Mucosa of descending colon (tissue), 3 donors: ENCODE measurements at regions not wholly inside any gene's neighbourhood (a gene's known extent, or its start where the extent isn't known, plus 50 kb on each side); places are given as distances from the start of the nearest gene placed in this dataset.
"Not testable (repeated sequence)": the region's sequence is repeated elsewhere in the genome, so short reads cannot be mapped to it uniquely, and the experiment has no call there.

Experiments
- ATAC-seq: fragments of 200-7000 bp; cut with Tn5 transposase; one replicate; pipeline ENCODE4 v1.9.1; 2020; ENCODE audit warnings: mild to moderate bottlenecking, moderate library complexity
- DNase-seq, 3 donors: peaks; one replicate each; pipeline ENCODE4 v3.0.0-alpha.2; 2020
- H3K36me3 ChIP-seq: fragments of 200-600 bp; one replicate; pipeline ENCODE4 v1.8.0; 2021; ENCODE audit warnings: low read depth, mild to moderate bottlenecking
- H3K4me1 ChIP-seq: fragments of 200-600 bp; one replicate; pipeline ENCODE4 v1.8.0; 2021; ENCODE audit warnings: low read depth, mild to moderate bottlenecking
- H3K4me3 ChIP-seq: fragments of 200-600 bp; one replicate; pipeline ENCODE4 v1.8.0; 2021; ENCODE audit warnings: mild to moderate bottlenecking
- H3K9me3 ChIP-seq: fragments of 200-600 bp; one replicate; pipeline ENCODE4 v1.8.0; 2021; ENCODE audit warnings: mild to moderate bottlenecking
- CTCF ChIP-seq: fragments of 200-600 bp; IDR thresholded peaks from one replicate; pipeline ENCODE4 v1.8.0; 2022; ENCODE audit warnings: antibody characterized with exemption, mild to moderate bottlenecking
- intact Hi-C, 2 donors: fragments of 100-400 bp; cut with DNase I in 1 of 2; cut with micrococcal nuclease in 1 of 2; formaldehyde crosslinking; loops; one replicate each; pipeline versions ENCODE4 v1.11.0 to v1.11.1; 2022; cut with DNase I, micrococcal nuclease
- donor health status: DM: no; HTN: no; CAD: no; lungs with moderate emphysema.
- donor health status: DM: no; HTN: no; CAD: no.
- donor health status: DM: no; HTN: yes; CAD: no.

GRCh38 chr5:13356226-13356625 lies 588.3 kb downstream of the DNAH5 start:
- Histone ChIP-seq H3K4me1 (no peaks in the 10 kb centered on the region), H3K9me3 (peaks cover 13% of the 10 kb centered on the region), H3K36me3 (no peaks in the 10 kb centered on the region), H3K4me3 (no peak overlapping the region)
- ATAC-seq (no peak), DNase-seq (no peak)
- intact Hi-C loops: no loop called here
- TF ChIP-seq CTCF: no peak

- no peak for DNase-seq
- Histone ChIP-seq H3K4me1 (no peaks in the 10 kb centered on the region), H3K4me3 (no peak overlapping the region), H3K9me3 (peaks cover 15% of the 10 kb centered on the region), H3K36me3 (no peaks in the 10 kb centered on the region)
- intact Hi-C loops: no loop called here
- no peak for ATAC-seq
- no peak for TF ChIP-seq CTCF
Observed at GRCh38 chr5:13354611-13355010, 589.9 kb downstream of the DNAH5 start.

GRCh38 chr5:13350767-13351166 lies 593.7 kb downstream of the DNAH5 start:
- Histone ChIP-seq H3K9me3 (peaks cover 11% of the 10 kb centered on the region), H3K4me1 (no peaks in the 10 kb centered on the region), H3K4me3 (no peak overlapping the region), H3K36me3 (no peaks in the 10 kb centered on the region)
- no peak for ATAC-seq
- intact Hi-C loops: no loop called here
- no peak for TF ChIP-seq CTCF
- no peak for DNase-seq

GRCh38 chr5:13348568-13348967 lies 595.9 kb downstream of the DNAH5 start:
- H3K36me3 ChIP-seq: no peaks in the 10 kb centered on the region
- intact Hi-C loops: no loop called here
- no peak for DNase-seq
- TF ChIP-seq CTCF: no peak
- H3K4me1 ChIP-seq: no peaks in the 10 kb centered on the region
- no peak overlapping the region for H3K4me3 ChIP-seq
- H3K9me3 ChIP-seq: peaks cover 17% of the 10 kb centered on the region
- no peak for ATAC-seq

- no peaks in the 10 kb centered on the region for H3K36me3 ChIP-seq
- TF ChIP-seq CTCF: no peak
- H3K9me3 ChIP-seq: peaks cover 28% of the 10 kb centered on the region
- DNase-seq: no peak
- no peaks in the 10 kb centered on the region for H3K4me1 ChIP-seq
- no peak overlapping the region for H3K4me3 ChIP-seq
- ATAC-seq: no peak
- intact Hi-C loops: no loop called here
Observed at GRCh38 chr5:13346401-13346800, 598.1 kb downstream of the DNAH5 start.

- intact Hi-C loops: no loop called here
- peaks cover 42% of the 10 kb centered on the region for H3K9me3 ChIP-seq
- H3K4me3 ChIP-seq: no peak overlapping the region
- no peaks in the 10 kb centered on the region for H3K4me1 ChIP-seq
- no peak for ATAC-seq
- DNase-seq: no peak
- no peaks in the 10 kb centered on the region for H3K36me3 ChIP-seq
- TF ChIP-seq CTCF: no peak
Observed at GRCh38 chr5:13339093-13339492, 605.4 kb downstream of the DNAH5 start.

- H3K4me3 ChIP-seq, intact Hi-C loops: not testable (repeated sequence)
Observed at GRCh38 chr5:13335026-13335425, 609.5 kb downstream of the DNAH5 start.

More at GRCh38 chr5:13335026-13335425, 609.5 kb downstream of the DNAH5 start:
- H3K4me1 ChIP-seq, ATAC-seq, H3K36me3 ChIP-seq, DNase-seq: not testable (repeated sequence)
- peaks cover 23% of the 10 kb centered on the region for H3K9me3 ChIP-seq
